GM23338 (cell line): ENCODE measurements at regions not wholly inside any gene's neighbourhood (a gene's known extent, or its start where the extent isn't known, plus 50 kb on each side); places are given as distances from the start of the nearest gene placed in this dataset.

ENCODE experiments used
- ATAC-seq: fragments of 200-7000 bp; cut with Tn5 transposase; 3 replicates; pipeline ENCODE4 v1.9.1; 2020
- DNase-seq: peaks from one replicate; pipeline ENCODE4 v3.0.0-alpha.2; 2015; ENCODE audit warnings: low spot score
- H2AFZ ChIP-seq: fragments of 200-600 bp; sonication (generic); 2 replicates; pipeline ENCODE4 v1.8.0; 2016; ENCODE audit warnings: antibody characterized with exemption, mild to moderate bottlenecking, moderate library complexity
- H3F3A ChIP-seq: fragments of 200-600 bp; sonication (generic); replicated peaks from 2 replicates; pipeline ENCODE4 v1.8.0; 2017; ENCODE audit warnings: antibody characterized with exemption, mixed run types, low read depth
- H3K27ac ChIP-seq: fragments of 200-600 bp; sonication (generic); 2 replicates; pipeline ENCODE4 v1.6.1; 2016; ENCODE audit warnings: low read depth
- H3K27me3 ChIP-seq: fragments of 200-600 bp; sonication (generic); 2 replicates; pipeline ENCODE4 v1.8.0; 2016; ENCODE audit warnings: mild to moderate bottlenecking, mixed run types, moderate library complexity; ENCODE audit not compliant: insufficient read depth
- H3K36me3 ChIP-seq: fragments of 200-600 bp; sonication (generic); 2 replicates; pipeline ENCODE4 v1.8.0; 2016; ENCODE audit warnings: mild to moderate bottlenecking; ENCODE audit not compliant: insufficient read depth
- H3K4me1 ChIP-seq: fragments of 200-600 bp; sonication (generic); 2 replicates; pipeline ENCODE4 v1.8.0; 2016; ENCODE audit warnings: mild to moderate bottlenecking, moderate library complexity; ENCODE audit not compliant: insufficient read depth
- H3K4me2 ChIP-seq: fragments of 200-600 bp; sonication (generic); 2 replicates; pipeline ENCODE4 v1.7.1; 2017; ENCODE audit warnings: mixed run types
- H3K4me3 ChIP-seq: fragments of 200-600 bp; sonication (generic); 2 replicates; pipeline ENCODE4 v1.6.1; 2016; ENCODE audit warnings: mixed run types
- H3K79me2 ChIP-seq: fragments of 200-600 bp; sonication (generic); replicated peaks from 2 replicates; pipeline ENCODE4 v1.8.0; 2017; ENCODE audit warnings: mild to moderate bottlenecking; ENCODE audit not compliant: insufficient read depth
- H3K9me2 ChIP-seq: fragments of 200-600 bp; sonication (generic); 2 replicates; pipeline ENCODE4 v1.8.0; 2017; ENCODE audit not compliant: insufficient read depth
- H4K20me1 ChIP-seq: fragments of 200-600 bp; sonication (generic); replicated peaks from 2 replicates; pipeline ENCODE4 v1.8.0; 2017; ENCODE audit warnings: mild to moderate bottlenecking; ENCODE audit not compliant: insufficient read depth
- H3K27ac Mint-ChIP-seq: 2 replicates; pipeline ENCODE4 v1.8.0; 2020; ENCODE audit warnings: inconsistent platforms, mild to moderate bottlenecking, moderate library complexity, mixed read lengths
- H3K27me3 Mint-ChIP-seq: 3 replicates; pipeline ENCODE4 v1.8.0; 2022; ENCODE audit warnings: low read depth, mild to moderate bottlenecking, moderate library complexity, mixed read lengths, inconsistent platforms; ENCODE audit not compliant: insufficient read depth, poor library complexity
- H3K36me3 Mint-ChIP-seq: 3 replicates; pipeline ENCODE4 v1.8.0; 2021; ENCODE audit warnings: low read depth, mild to moderate bottlenecking, inconsistent platforms, moderate library complexity, mixed read lengths
- H3K4me1 Mint-ChIP-seq: 3 replicates; pipeline ENCODE4 v1.8.0; 2020; ENCODE audit warnings: mild to moderate bottlenecking, inconsistent platforms, mixed read lengths
- H3K4me3 Mint-ChIP-seq: 3 replicates; pipeline ENCODE4 v1.8.0; 2021; ENCODE audit warnings: moderate library complexity, mild to moderate bottlenecking, inconsistent platforms, mixed read lengths
- H3K9me3 Mint-ChIP-seq: 3 replicates; pipeline ENCODE4 v1.8.0; 2020; ENCODE audit warnings: moderate library complexity, mild to moderate bottlenecking, inconsistent platforms, mixed read lengths
- CREB1 ChIP-seq: fragments of 250-450 bp; sonication (Bioruptor Pico); IDR thresholded peaks from 2 replicates; pipeline ENCODE4 v1.5.0; 2020; ENCODE audit warnings: low read depth, mild to moderate bottlenecking, moderate library complexity
- CTCF ChIP-seq, 2 experiments: fragments of 200-600 bp in 1 of 2; sonication (generic) in 1 of 2; conservative IDR thresholded peaks; 2 replicates each; pipeline versions ENCODE4 v1.5.1 to v1.6.1; 2016 to 2017; ENCODE audit warnings: antibody characterized with exemption in 2 of 2, low read depth in 2 of 2, mild to moderate bottlenecking in 2 of 2, moderate library complexity in 1 of 2
- EZH2 ChIP-seq: fragments of 200-600 bp; sonication (generic); IDR thresholded peaks from one replicate; pipeline ENCODE4 v1.8.0; 2017; ENCODE audit warnings: antibody characterized with exemption, mild to moderate bottlenecking, low read depth; ENCODE audit not compliant: unreplicated experiment
- EZH2phosphoT487 ChIP-seq: fragments of 200-600 bp; sonication (generic); IDR thresholded peaks from one replicate; pipeline ENCODE4 v1.8.1; 2018; ENCODE audit warnings: antibody characterized with exemption; ENCODE audit not compliant: unreplicated experiment
- JUNB ChIP-seq: IDR thresholded peaks from one replicate; pipeline ENCODE4 v1.6.1; 2016; ENCODE audit warnings: antibody characterized with exemption; ENCODE audit not compliant: unreplicated experiment
- NANOG ChIP-seq: IDR thresholded peaks from 2 replicates; pipeline ENCODE4 v1.6.1; 2016; ENCODE audit warnings: antibody characterized with exemption, borderline replicate concordance
- POLR2AphosphoS5 ChIP-seq: IDR thresholded peaks from 2 replicates; pipeline ENCODE4 v1.6.1; 2016; ENCODE audit warnings: antibody characterized with exemption, low read depth
- STAT1 ChIP-seq: IDR thresholded peaks from one replicate; pipeline ENCODE4 v1.6.1; 2016; ENCODE audit warnings: antibody characterized with exemption; ENCODE audit not compliant: unreplicated experiment
- ZNF114 ChIP-seq: fragments of 250-450 bp; sonication (Bioruptor Pico); IDR thresholded peaks from 2 replicates; pipeline ENCODE4 v1.5.0; 2020; ENCODE audit warnings: mild to moderate bottlenecking, moderate library complexity
- ZNF331 ChIP-seq: fragments of 250-450 bp; sonication (Bioruptor Pico); IDR thresholded peaks from 2 replicates; pipeline ENCODE4 v1.5.0; 2020; ENCODE audit warnings: low read depth, mild to moderate bottlenecking, moderate library complexity
- TF ChIP-seq, protein P1 (sequence below): IDR thresholded peaks from one replicate; pipeline ENCODE4 v1.6.1; 2018; ENCODE audit warnings: antibody characterized with exemption; ENCODE audit not compliant: unreplicated experiment
- TF ChIP-seq, protein P2 (sequence below): fragments of 250-450 bp; sonication (Bioruptor Pico); IDR thresholded peaks from 2 replicates; pipeline ENCODE4 v1.5.0; 2020; ENCODE audit warnings: mild to moderate bottlenecking, moderate library complexity
- TF ChIP-seq, protein P3 (sequence below): IDR thresholded peaks from 2 replicates; pipeline ENCODE4 v1.6.1; 2016; ENCODE audit warnings: antibody characterized with exemption

- H3K27me3 Mint-ChIP-seq = no peaks in the 10 kb centered on the region
- no peak overlapping the region for H3K27ac ChIP-seq
- no peak overlapping the region for H3K4me3 Mint-ChIP-seq
These were observed 811.1 kb downstream of the UQCRFS1 start for GRCh38 chr19:28401739-28402424.

More at GRCh38 chr19:28401739-28402424, 811.1 kb downstream of the UQCRFS1 start:
- no peaks in the 10 kb centered on the region for H4K20me1 ChIP-seq
- TF ChIP-seq, protein P1, sequence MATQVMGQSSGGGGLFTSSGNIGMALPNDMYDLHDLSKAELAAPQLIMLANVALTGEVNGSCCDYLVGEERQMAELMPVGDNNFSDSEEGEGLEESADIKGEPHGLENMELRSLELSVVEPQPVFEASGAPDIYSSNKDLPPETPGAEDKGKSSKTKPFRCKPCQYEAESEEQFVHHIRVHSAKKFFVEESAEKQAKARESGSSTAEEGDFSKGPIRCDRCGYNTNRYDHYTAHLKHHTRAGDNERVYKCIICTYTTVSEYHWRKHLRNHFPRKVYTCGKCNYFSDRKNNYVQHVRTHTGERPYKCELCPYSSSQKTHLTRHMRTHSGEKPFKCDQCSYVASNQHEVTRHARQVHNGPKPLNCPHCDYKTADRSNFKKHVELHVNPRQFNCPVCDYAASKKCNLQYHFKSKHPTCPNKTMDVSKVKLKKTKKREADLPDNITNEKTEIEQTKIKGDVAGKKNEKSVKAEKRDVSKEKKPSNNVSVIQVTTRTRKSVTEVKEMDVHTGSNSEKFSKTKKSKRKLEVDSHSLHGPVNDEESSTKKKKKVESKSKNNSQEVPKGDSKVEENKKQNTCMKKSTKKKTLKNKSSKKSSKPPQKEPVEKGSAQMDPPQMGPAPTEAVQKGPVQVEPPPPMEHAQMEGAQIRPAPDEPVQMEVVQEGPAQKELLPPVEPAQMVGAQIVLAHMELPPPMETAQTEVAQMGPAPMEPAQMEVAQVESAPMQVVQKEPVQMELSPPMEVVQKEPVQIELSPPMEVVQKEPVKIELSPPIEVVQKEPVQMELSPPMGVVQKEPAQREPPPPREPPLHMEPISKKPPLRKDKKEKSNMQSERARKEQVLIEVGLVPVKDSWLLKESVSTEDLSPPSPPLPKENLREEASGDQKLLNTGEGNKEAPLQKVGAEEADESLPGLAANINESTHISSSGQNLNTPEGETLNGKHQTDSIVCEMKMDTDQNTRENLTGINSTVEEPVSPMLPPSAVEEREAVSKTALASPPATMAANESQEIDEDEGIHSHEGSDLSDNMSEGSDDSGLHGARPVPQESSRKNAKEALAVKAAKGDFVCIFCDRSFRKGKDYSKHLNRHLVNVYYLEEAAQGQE = no peak
- TF ChIP-seq ZNF331 (CRISPR knock-in tag) (no peak), EZH2 (no peak), EZH2phosphoT487 (no peak), CREB1 (no peak), JUNB (no peak), STAT1 (no peak), CTCF (conservative IDR thresholded peaks at IDR 0.05; ENCODE audit: low read depth in 2 of 2) (no peak), ZNF114 (CRISPR knock-in tag) (no peak), NANOG (no peak), POLR2AphosphoS5 (no peak)
- TF ChIP-seq, protein P2, sequence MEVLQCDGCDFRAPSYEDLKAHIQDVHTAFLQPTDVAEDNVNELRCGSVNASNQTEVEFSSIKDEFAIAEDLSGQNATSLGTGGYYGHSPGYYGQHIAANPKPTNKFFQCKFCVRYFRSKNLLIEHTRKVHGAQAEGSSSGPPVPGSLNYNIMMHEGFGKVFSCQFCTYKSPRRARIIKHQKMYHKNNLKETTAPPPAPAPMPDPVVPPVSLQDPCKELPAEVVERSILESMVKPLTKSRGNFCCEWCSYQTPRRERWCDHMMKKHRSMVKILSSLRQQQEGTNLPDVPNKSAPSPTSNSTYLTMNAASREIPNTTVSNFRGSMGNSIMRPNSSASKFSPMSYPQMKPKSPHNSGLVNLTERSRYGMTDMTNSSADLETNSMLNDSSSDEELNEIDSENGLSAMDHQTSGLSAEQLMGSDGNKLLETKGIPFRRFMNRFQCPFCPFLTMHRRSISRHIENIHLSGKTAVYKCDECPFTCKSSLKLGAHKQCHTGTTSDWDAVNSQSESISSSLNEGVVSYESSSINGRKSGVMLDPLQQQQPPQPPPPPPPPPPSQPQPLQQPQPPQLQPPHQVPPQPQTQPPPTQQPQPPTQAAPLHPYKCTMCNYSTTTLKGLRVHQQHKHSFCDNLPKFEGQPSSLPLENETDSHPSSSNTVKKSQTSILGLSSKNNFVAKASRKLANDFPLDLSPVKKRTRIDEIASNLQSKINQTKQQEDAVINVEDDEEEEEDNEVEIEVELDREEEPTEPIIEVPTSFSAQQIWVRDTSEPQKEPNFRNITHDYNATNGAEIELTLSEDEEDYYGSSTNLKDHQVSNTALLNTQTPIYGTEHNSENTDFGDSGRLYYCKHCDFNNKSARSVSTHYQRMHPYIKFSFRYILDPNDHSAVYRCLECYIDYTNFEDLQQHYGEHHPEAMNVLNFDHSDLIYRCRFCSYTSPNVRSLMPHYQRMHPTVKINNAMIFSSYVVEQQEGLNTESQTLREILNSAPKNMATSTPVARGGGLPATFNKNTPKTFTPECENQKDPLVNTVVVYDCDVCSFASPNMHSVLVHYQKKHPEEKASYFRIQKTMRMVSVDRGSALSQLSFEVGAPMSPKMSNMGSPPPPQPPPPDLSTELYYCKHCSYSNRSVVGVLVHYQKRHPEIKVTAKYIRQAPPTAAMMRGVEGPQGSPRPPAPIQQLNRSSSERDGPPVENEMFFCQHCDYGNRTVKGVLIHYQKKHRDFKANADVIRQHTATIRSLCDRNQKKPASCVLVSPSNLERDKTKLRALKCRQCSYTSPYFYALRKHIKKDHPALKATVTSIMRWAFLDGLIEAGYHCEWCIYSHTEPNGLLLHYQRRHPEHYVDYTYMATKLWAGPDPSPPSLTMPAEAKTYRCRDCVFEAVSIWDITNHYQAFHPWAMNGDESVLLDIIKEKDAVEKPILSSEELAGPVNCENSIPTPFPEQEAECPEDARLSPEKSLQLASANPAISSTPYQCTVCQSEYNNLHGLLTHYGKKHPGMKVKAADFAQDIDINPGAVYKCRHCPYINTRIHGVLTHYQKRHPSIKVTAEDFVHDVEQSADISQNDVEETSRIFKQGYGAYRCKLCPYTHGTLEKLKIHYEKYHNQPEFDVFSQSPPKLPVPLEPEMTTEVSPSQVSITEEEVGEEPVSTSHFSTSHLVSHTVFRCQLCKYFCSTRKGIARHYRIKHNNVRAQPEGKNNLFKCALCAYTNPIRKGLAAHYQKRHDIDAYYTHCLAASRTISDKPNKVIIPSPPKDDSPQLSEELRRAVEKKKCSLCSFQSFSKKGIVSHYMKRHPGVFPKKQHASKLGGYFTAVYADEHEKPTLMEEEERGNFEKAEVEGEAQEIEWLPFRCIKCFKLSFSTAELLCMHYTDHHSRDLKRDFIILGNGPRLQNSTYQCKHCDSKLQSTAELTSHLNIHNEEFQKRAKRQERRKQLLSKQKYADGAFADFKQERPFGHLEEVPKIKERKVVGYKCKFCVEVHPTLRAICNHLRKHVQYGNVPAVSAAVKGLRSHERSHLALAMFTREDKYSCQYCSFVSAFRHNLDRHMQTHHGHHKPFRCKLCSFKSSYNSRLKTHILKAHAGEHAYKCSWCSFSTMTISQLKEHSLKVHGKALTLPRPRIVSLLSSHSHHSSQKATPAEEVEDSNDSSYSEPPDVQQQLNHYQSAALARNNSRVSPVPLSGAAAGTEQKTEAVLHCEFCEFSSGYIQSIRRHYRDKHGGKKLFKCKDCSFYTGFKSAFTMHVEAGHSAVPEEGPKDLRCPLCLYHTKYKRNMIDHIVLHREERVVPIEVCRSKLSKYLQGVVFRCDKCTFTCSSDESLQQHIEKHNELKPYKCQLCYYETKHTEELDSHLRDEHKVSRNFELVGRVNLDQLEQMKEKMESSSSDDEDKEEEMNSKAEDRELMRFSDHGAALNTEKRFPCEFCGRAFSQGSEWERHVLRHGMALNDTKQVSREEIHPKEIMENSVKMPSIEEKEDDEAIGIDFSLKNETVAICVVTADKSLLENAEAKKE (CRISPR knock-in tag) = no peak
- TF ChIP-seq, protein P3, sequence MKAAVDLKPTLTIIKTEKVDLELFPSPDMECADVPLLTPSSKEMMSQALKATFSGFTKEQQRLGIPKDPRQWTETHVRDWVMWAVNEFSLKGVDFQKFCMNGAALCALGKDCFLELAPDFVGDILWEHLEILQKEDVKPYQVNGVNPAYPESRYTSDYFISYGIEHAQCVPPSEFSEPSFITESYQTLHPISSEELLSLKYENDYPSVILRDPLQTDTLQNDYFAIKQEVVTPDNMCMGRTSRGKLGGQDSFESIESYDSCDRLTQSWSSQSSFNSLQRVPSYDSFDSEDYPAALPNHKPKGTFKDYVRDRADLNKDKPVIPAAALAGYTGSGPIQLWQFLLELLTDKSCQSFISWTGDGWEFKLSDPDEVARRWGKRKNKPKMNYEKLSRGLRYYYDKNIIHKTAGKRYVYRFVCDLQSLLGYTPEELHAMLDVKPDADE = no peak
- no peak overlapping the region for H3K27ac Mint-ChIP-seq
- no peaks in the 10 kb centered on the region for H3F3A ChIP-seq
- H3K9me3 Mint-ChIP-seq = peaks cover 3% of the 10 kb centered on the region; the same call in 2 of the 3 replicates
- DNase-seq (no peak), ATAC-seq (no peak)
- H3K4me1 ChIP-seq = no peaks in the 10 kb centered on the region
- peaks cover 19% of the 10 kb centered on the region for H3K4me1 Mint-ChIP-seq
- H3K27me3 ChIP-seq = no peaks in the 10 kb centered on the region
- H3K4me3 ChIP-seq = no peak overlapping the region
- H2AFZ ChIP-seq = peak overlapping the region; percentile 83
- H3K36me3 ChIP-seq = no peaks in the 10 kb centered on the region
- H3K79me2 ChIP-seq = no peaks in the 10 kb centered on the region
- H3K4me2 ChIP-seq = no peak overlapping the region
- peaks cover 6% of the 10 kb centered on the region; the same call in 1 of the 2 replicates for H3K9me2 ChIP-seq
- H3K36me3 Mint-ChIP-seq = no peaks in the 10 kb centered on the region
